Spinal cord (tissue), 9 donors: ENCODE measurements at regions not wholly inside any gene's neighbourhood (a gene's known extent, or its start where the extent isn't known, plus 50 kb on each side); places are given as distances from the start of the nearest gene placed in this dataset.

ENCODE experiments used
- DNase-seq, 6 donors: peaks; one replicate each; pipeline versions ENCODE4 v3.0.0 to v3.0.0-alpha.2; 2013 to 2015; ENCODE audit warnings: low spot score in 6 of 6, low read depth in 4 of 6
- H3K27ac ChIP-seq: one replicate; pipeline ENCODE4 v1.5.1; 2013; ENCODE audit warnings: low read depth, low read length, control low read depth
- H3K27me3 ChIP-seq: one replicate; pipeline ENCODE4 v1.6.1; 2013; ENCODE audit warnings: low read length; ENCODE audit not compliant: control insufficient read depth, insufficient read depth
- H3K36me3 ChIP-seq: one replicate; pipeline ENCODE4 v1.6.1; 2013; ENCODE audit warnings: low read length; ENCODE audit not compliant: control insufficient read depth, insufficient read depth
- H3K4me1 ChIP-seq: one replicate; pipeline ENCODE4 v1.6.1; 2013; ENCODE audit warnings: low read length; ENCODE audit not compliant: control insufficient read depth, insufficient read depth
- H3K4me3 ChIP-seq: one replicate; pipeline ENCODE4 v1.5.1; 2013; ENCODE audit warnings: low read depth, low read length, control low read depth
- H3K9me3 ChIP-seq: one replicate; pipeline ENCODE4 v1.6.1; 2013; ENCODE audit warnings: low read length; ENCODE audit not compliant: control insufficient read depth, insufficient read depth
- WGBS: methylation state at CpG from one replicate; pipeline ENCODE4 v1.1.5; 2013; ENCODE audit warnings: missing lambda C conversion rate; ENCODE audit not compliant: insufficient coverage; 5-methylcytosine and 5-hydroxymethylcytosine counted together
- donor health status: healthy.

- Histone ChIP-seq H3K27me3 (no peaks in the 10 kb centered on the region), H3K4me1 (no peaks in the 10 kb centered on the region), H3K27ac (no peak overlapping the region), H3K36me3 (no peaks in the 10 kb centered on the region), H3K9me3 (no peaks in the 10 kb centered on the region), H3K4me3 (no peak overlapping the region)
- WGBS, result no CpG with 5 or more reads among the region's 3 CpGs
- no peak for DNase-seq
Observed at GRCh38 chr15:39195961-39196486, 384.9 kb upstream of the THBS1 start.

GRCh38 chr15:39198044-39199000 lies 382.6 kb upstream of the THBS1 start:
- Histone ChIP-seq H3K4me1 (no peaks in the 10 kb centered on the region), H3K27ac (no peak overlapping the region), H3K9me3 (no peaks in the 10 kb centered on the region), H3K36me3 (no peaks in the 10 kb centered on the region), H3K4me3 (no peak overlapping the region), H3K27me3 (no peaks in the 10 kb centered on the region)
- WGBS, result 59% methylated on average over 2 of the region's 6 CpGs
- peak in 1 of 6 donors; percentile 65 for DNase-seq

GRCh38 chr15:39199076-39199475 lies 381.8 kb upstream of the THBS1 start:
- no peaks in the 10 kb centered on the region for H3K27me3 ChIP-seq
- H3K36me3 ChIP-seq, result no peaks in the 10 kb centered on the region
- no peaks in the 10 kb centered on the region for H3K4me1 ChIP-seq
- H3K27ac ChIP-seq, result peak overlapping the region; percentile 36
- 40% methylated on average over 1 of the region's 2 CpGs for WGBS
- DNase-seq, result peak in 4 of 6 donors; percentile 27 to 87 (median 54)
- no peak overlapping the region for H3K4me3 ChIP-seq
- no peaks in the 10 kb centered on the region for H3K9me3 ChIP-seq

GRCh38 chr15:39200586-39200985 lies 380.3 kb upstream of the THBS1 start:
- DNase-seq, result no peak
- Histone ChIP-seq H3K4me1 (no peaks in the 10 kb centered on the region), H3K9me3 (no peaks in the 10 kb centered on the region), H3K36me3 (no peaks in the 10 kb centered on the region), H3K27me3 (no peaks in the 10 kb centered on the region), H3K27ac (no peak overlapping the region), H3K4me3 (no peak overlapping the region)

GRCh38 chr15:39202641-39203040 lies 378.2 kb upstream of the THBS1 start:
- WGBS, result no CpG with 5 or more reads among the region's 1 CpG
- Histone ChIP-seq H3K27me3 (no peaks in the 10 kb centered on the region), H3K4me1 (no peaks in the 10 kb centered on the region), H3K4me3 (no peak overlapping the region), H3K9me3 (no peaks in the 10 kb centered on the region), H3K27ac (no peak overlapping the region), H3K36me3 (no peaks in the 10 kb centered on the region)
- no peak for DNase-seq

- Histone ChIP-seq H3K4me1 (no peaks in the 10 kb centered on the region), H3K27ac (no peak overlapping the region), H3K27me3 (no peaks in the 10 kb centered on the region), H3K9me3 (no peaks in the 10 kb centered on the region), H3K4me3 (no peak overlapping the region), H3K36me3 (no peaks in the 10 kb centered on the region)
- DNase-seq, result no peak
- WGBS, result no CpG with 5 or more reads among the region's 1 CpG
Observed at GRCh38 chr15:39204031-39204430, 376.8 kb upstream of the THBS1 start.

GRCh38 chr15:39205081-39205480 lies 375.8 kb upstream of the THBS1 start:
- DNase-seq, result no peak
- Histone ChIP-seq H3K9me3 (no peaks in the 10 kb centered on the region), H3K36me3 (no peaks in the 10 kb centered on the region), H3K4me3 (no peak overlapping the region), H3K27me3 (no peaks in the 10 kb centered on the region), H3K4me1 (no peaks in the 10 kb centered on the region), H3K27ac (no peak overlapping the region)

GRCh38 chr15:39205506-39206371 lies 375.1 kb upstream of the THBS1 start:
- no peak overlapping the region for H3K4me3 ChIP-seq
- 100% methylated on average over 1 of the region's 4 CpGs for WGBS
- no peak for DNase-seq
- H3K27ac ChIP-seq, result no peak overlapping the region
- H3K9me3 ChIP-seq, result no peaks in the 10 kb centered on the region
- no peaks in the 10 kb centered on the region for H3K4me1 ChIP-seq
- H3K27me3 ChIP-seq, result no peaks in the 10 kb centered on the region
- H3K36me3 ChIP-seq, result no peaks in the 10 kb centered on the region

- no peak for DNase-seq
- Histone ChIP-seq H3K4me1 (no peaks in the 10 kb centered on the region), H3K27ac (no peak overlapping the region), H3K36me3 (no peaks in the 10 kb centered on the region), H3K27me3 (no peaks in the 10 kb centered on the region), H3K4me3 (no peak overlapping the region), H3K9me3 (no peaks in the 10 kb centered on the region)
- 93% methylated on average over 3 of the region's 5 CpGs for WGBS
Observed at GRCh38 chr15:39207532-39208115, 373.3 kb upstream of the THBS1 start.
